ENCODE measurements at regions not wholly inside any gene's neighbourhood (a gene's known extent, or its start where the extent isn't known, plus 50 kb on each side); places are given as distances from the start of the nearest gene placed in this dataset.

DNA sequence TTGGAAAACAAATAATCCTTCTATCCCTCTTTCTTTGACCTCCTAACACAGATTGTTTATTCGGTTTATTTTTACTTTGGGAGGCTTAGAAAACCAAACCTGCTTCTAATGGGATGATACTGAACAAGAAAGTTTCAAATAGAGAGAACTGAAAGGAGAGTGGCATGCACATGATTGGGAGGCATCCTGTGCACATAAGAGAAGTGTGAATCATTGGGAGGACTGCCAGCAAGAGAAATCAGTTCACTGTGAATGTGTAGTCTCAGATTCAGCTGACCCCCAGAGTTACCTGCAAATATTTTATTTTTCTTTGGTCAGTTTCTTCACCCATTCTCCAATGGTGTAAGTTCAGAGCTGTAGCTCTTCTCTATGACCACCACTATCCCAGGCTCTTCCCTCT is 1363.2 kb upstream of the ACVR2A start:
- no peak for TF ChIP-seq POLR2A (IDR thresholded peaks at IDR 0.05)
- TF ChIP-seq, protein P1, sequence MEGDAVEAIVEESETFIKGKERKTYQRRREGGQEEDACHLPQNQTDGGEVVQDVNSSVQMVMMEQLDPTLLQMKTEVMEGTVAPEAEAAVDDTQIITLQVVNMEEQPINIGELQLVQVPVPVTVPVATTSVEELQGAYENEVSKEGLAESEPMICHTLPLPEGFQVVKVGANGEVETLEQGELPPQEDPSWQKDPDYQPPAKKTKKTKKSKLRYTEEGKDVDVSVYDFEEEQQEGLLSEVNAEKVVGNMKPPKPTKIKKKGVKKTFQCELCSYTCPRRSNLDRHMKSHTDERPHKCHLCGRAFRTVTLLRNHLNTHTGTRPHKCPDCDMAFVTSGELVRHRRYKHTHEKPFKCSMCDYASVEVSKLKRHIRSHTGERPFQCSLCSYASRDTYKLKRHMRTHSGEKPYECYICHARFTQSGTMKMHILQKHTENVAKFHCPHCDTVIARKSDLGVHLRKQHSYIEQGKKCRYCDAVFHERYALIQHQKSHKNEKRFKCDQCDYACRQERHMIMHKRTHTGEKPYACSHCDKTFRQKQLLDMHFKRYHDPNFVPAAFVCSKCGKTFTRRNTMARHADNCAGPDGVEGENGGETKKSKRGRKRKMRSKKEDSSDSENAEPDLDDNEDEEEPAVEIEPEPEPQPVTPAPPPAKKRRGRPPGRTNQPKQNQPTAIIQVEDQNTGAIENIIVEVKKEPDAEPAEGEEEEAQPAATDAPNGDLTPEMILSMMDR (IDR thresholded peaks at IDR 0.05) = no peak
